A549 (cell line): ENCODE measurements at regions not wholly inside any gene's neighbourhood (a gene's known extent, or its start where the extent isn't known, plus 50 kb on each side); places are given as distances from the start of the nearest gene placed in this dataset.

Source experiments
- ATAC-seq, 2 experiments: fragments of 200-7000 bp in 1 of 2; fragments of >200 bp in 1 of 2; cut with Nextera tagmentation in 1 of 2; cut with Tn5 transposase in 1 of 2; 3 replicates each; pipeline versions ENCODE4 v1.8.0 to v1.9.1; 2018 to 2020; ENCODE audit warnings: mild to moderate bottlenecking in 1 of 2, moderate library complexity in 1 of 2
- CTCF ChIA-PET: fragments of 300-600 bp; sonication (Branson Sonifier 250); formaldehyde crosslinking; extraction: SDS; loops from one replicate; lab custom pipeline; 2021; ENCODE audit warnings: antibody characterized with exemption, inconsistent platforms; lab: Yijun Ruan, JAX
- POLR2A ChIA-PET: fragments of 350-600 bp; formaldehyde crosslinking; extraction: SDS; loops from one replicate; lab custom pipeline; 2021; ENCODE audit warnings: antibody characterized with exemption, inconsistent platforms; lab: Yijun Ruan, JAX
- DNase-seq, 2 experiments: peaks; one replicate each; pipeline versions ENCODE4 v3.0.0 to v3.0.0-alpha.2; 2011 to 2016; ENCODE audit warnings: low read depth in 1 of 2, low spot score in 1 of 2
- FAIRE-seq: peaks from 2 replicates; lab custom pipeline; 2011; peaks lifted over from hg19 to GRCh38; lab: Jason Lieb, UNC
- H3K27ac ChIP-seq, 2 experiments: fragments of >200 bp; sonication (Bioruptor Twin); formaldehyde crosslinking; 3 replicates each; pipeline ENCODE4 v1.5.1; 2016 to 2017
- H3K4me1 ChIP-seq: fragments of >200 bp; sonication (Bioruptor Twin); formaldehyde crosslinking; 3 replicates; pipeline ENCODE4 v1.6.1; 2016
- H3K4me2 ChIP-seq: fragments of >200 bp; sonication (Bioruptor Twin); formaldehyde crosslinking; 3 replicates; pipeline ENCODE4 v1.6.1; 2016
- H3K4me3 ChIP-seq: fragments of >200 bp; sonication (Bioruptor Twin); formaldehyde crosslinking; 3 replicates; pipeline ENCODE4 v1.5.1; 2016
- H3K9me3 ChIP-seq: fragments of >200 bp; sonication (Bioruptor Twin); formaldehyde crosslinking; 3 replicates; pipeline ENCODE4 v1.6.1; 2016
- BCL3 ChIP-seq: fragments of >200 bp; sonication (Bioruptor Twin); formaldehyde crosslinking; IDR thresholded peaks from 3 replicates; pipeline ENCODE4 v1.6.1; 2016
- CBX2 ChIP-seq: fragments of 200-600 bp; sonication (generic); IDR thresholded peaks from 2 replicates; pipeline ENCODE4 v1.6.1; 2016; ENCODE audit warnings: low read depth, mild to moderate bottlenecking, borderline replicate concordance
- CTCF ChIP-seq: fragments of >200 bp; sonication (Bioruptor Twin); formaldehyde crosslinking; IDR thresholded peaks from 3 replicates; pipeline ENCODE4 v1.5.1; 2016
- ELK1 ChIP-seq: fragments of 150-350 bp; IDR thresholded peaks from 2 replicates; pipeline ENCODE4 v1.6.1; 2014; ENCODE audit warnings: low read depth, mild to moderate bottlenecking, low read length
- ESRRA ChIP-seq: fragments of 150-350 bp; IDR thresholded peaks from 2 replicates; pipeline ENCODE4 v1.6.1; 2014; ENCODE audit warnings: mild to moderate bottlenecking, low read length, borderline replicate concordance
- GATA3 ChIP-seq: IDR thresholded peaks from 2 replicates; pipeline ENCODE4 v1.6.1; 2012; ENCODE audit warnings: borderline replicate concordance
- HES2 ChIP-seq: fragments of >200 bp; sonication (Bioruptor Twin); formaldehyde crosslinking; IDR thresholded peaks from 2 replicates; pipeline ENCODE4 v1.6.1; 2016
- HOXB13 ChIP-seq: fragments of 250-450 bp; sonication (Bioruptor Pico); IDR thresholded peaks from 2 replicates; pipeline ENCODE4 v1.5.0; 2020; ENCODE audit warnings: low read depth, mild to moderate bottlenecking, moderate library complexity
- HOXB5 ChIP-seq: fragments of 250-450 bp; sonication (Bioruptor Pico); IDR thresholded peaks from 2 replicates; pipeline ENCODE4 v1.5.0; 2020; ENCODE audit warnings: mild to moderate bottlenecking, moderate library complexity
- JUNB ChIP-seq: fragments of >200 bp; sonication (Bioruptor Twin); formaldehyde crosslinking; IDR thresholded peaks from 2 replicates; pipeline ENCODE4 v1.6.1; 2016
- KDM5A ChIP-seq: fragments of 200-600 bp; sonication (generic); IDR thresholded peaks from 2 replicates; pipeline ENCODE4 v1.6.1; 2016; ENCODE audit warnings: antibody characterized with exemption, mild to moderate bottlenecking
- MAZ ChIP-seq: fragments of 150-350 bp; IDR thresholded peaks from 2 replicates; pipeline ENCODE4 v1.6.1; 2014; ENCODE audit warnings: antibody characterized with exemption, low read depth, low read length, borderline replicate concordance
- RAD21 ChIP-seq, 2 experiments: fragments of >200 bp in 1 of 2; sonication (Bioruptor Twin) in 1 of 2; formaldehyde crosslinking in 1 of 2; IDR thresholded peaks in 1 of 2; conservative IDR thresholded peaks in 1 of 2; 2 replicates in 1 of 2; 3 replicates in 1 of 2; pipeline ENCODE4 v1.6.1; 2012 to 2018; ENCODE audit warnings: inconsistent platforms in 1 of 2
- RCOR1 ChIP-seq: fragments of 150-350 bp; IDR thresholded peaks from 2 replicates; pipeline ENCODE4 v1.6.1; 2014; ENCODE audit warnings: antibody characterized with exemption, low read length, low read depth
- REST ChIP-seq: fragments of 200-600 bp; sonication (generic); IDR thresholded peaks from 2 replicates; pipeline ENCODE4 v1.6.1; 2016; ENCODE audit warnings: antibody characterized with exemption, mild to moderate bottlenecking, moderate library complexity
- SREBF2 ChIP-seq: fragments of 450-650 bp; IDR thresholded peaks from 2 replicates; pipeline ENCODE4 v1.6.1; 2014; ENCODE audit warnings: mild to moderate bottlenecking, moderate library complexity
- TFCP2L1 ChIP-seq: fragments of 250-450 bp; sonication (Bioruptor Pico); IDR thresholded peaks from 2 replicates; pipeline ENCODE4 v1.5.0; 2021; ENCODE audit warnings: mild to moderate bottlenecking
- ZNF302 ChIP-seq: fragments of 250-450 bp; sonication (Bioruptor Pico); IDR thresholded peaks from 2 replicates; pipeline ENCODE4 v1.9.0; 2021; ENCODE audit warnings: inconsistent platforms, mild to moderate bottlenecking, moderate library complexity
- whole genome bisulfite sequencing: methylation state at CpG from one replicate; pipeline ENCODE4 v1.1.6; 2017; ENCODE audit errors: missing lambda C conversion rate; 5-methylcytosine and 5-hydroxymethylcytosine counted together

- no peak for DNase-seq
- ChIA-PET CTCF (no interaction called here), POLR2A (no interaction called here)
- no peaks in the 10 kb centered on the region for H3K9me3 ChIP-seq
- ATAC-seq, result no peak
- H3K4me3 ChIP-seq, result no peak overlapping the region
- no peak overlapping the region for H3K4me2 ChIP-seq
- no peaks in the 10 kb centered on the region for H3K4me1 ChIP-seq
- no peak overlapping the region for H3K27ac ChIP-seq
- no peak for FAIRE-seq
- WGBS, result 3% methylated on average over 3 of the region's 3 CpGs
- TF ChIP-seq ZNF302 (CRISPR knock-in tag) (no peak), HES2 (no peak), CTCF (no peak), RAD21 (conservative IDR thresholded peaks at IDR 0.05 in 1 of 2, IDR thresholded peaks at IDR 0.05 in 1 of 2) (no peak)
These were observed 140.6 kb upstream of the RBMY1B start for GRCh38 chrY:21370494-21370893.

GRCh38 chrY:21394116-21394515, 117.0 kb upstream of the RBMY1B start:
- ATAC-seq (no peak), FAIRE-seq (no peak), DNase-seq (no peak)
- ChIA-PET POLR2A (no interaction called here), CTCF (no interaction called here)
- Histone ChIP-seq H3K4me3 (no peak overlapping the region), H3K4me1 (no peaks in the 10 kb centered on the region), H3K4me2 (no peak overlapping the region), H3K9me3 (no peaks in the 10 kb centered on the region), H3K27ac (no peak overlapping the region)
- TF ChIP-seq RCOR1, result no peak
- TF ChIP-seq KDM5A, result no peak
- TF ChIP-seq SREBF2, result no peak
- no peak for TF ChIP-seq JUNB
- no peak for TF ChIP-seq HOXB5 (CRISPR knock-in tag)
- TF ChIP-seq TFCP2L1 (CRISPR knock-in tag), result no peak
- TF ChIP-seq MAZ, result no peak
- no peak for TF ChIP-seq CBX2
- no peak for TF ChIP-seq HOXB13 (CRISPR knock-in tag)
- TF ChIP-seq RAD21 (conservative IDR thresholded peaks at IDR 0.05 in 1 of 2, IDR thresholded peaks at IDR 0.05 in 1 of 2), result no peak
- TF ChIP-seq ESRRA, result no peak
- no peak for TF ChIP-seq ELK1
- TF ChIP-seq GATA3, result no peak
- TF ChIP-seq HES2, result no peak
- 0% methylated on average over 2 of the region's 2 CpGs for WGBS

GRCh38 chrY:21422221-21422620, 88.9 kb upstream of the RBMY1B start:
- Histone ChIP-seq H3K4me2 (no peak overlapping the region), H3K4me1 (no peaks in the 10 kb centered on the region), H3K4me3 (no peak overlapping the region), H3K27ac (no peak overlapping the region), H3K9me3 (no peaks in the 10 kb centered on the region)
- 21% methylated on average over 5 of the region's 5 CpGs for WGBS
- CTCF ChIA-PET, result no interaction called here
- DNase-seq, result no peak
- no peak for TF ChIP-seq HOXB5 (CRISPR knock-in tag)
- TF ChIP-seq REST, result no peak
- TF ChIP-seq BCL3, result no peak
- POLR2A ChIA-PET, result no interaction called here
- ATAC-seq, result no peak
- FAIRE-seq, result no peak
